ENCODE measurements at regions not wholly inside any gene's neighbourhood (a gene's known extent, or its start where the extent isn't known, plus 50 kb on each side); places are given as distances from the start of the nearest gene placed in this dataset.

DNA sequence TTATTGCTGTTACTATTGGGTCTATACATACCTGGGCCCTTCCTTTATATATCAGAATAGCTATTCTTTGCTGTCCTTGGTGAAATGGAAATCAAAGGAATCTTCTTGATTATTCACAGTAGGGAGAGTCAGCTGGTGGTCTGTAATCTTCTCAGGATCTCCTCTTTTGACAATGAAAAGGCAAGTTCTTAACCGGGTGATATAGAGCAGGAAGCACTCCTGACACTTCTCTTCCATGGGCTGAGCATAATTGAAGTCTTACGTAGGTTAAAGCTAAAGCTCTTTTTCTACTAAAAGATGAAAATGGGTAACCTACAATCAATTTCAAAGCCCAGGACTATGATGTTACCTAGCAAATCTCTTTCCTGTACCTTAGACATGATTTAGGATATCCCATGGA lies 274.9 kb upstream of the LCORL start:
- Histone ChIP-seq H3K4me3 (no peak overlapping the region), H3K36me3 (no peaks in the 10 kb centered on the region), H3K27ac (no peak overlapping the region), H3K4me1 (no peaks in the 10 kb centered on the region), H3K9me3 (no peaks in the 10 kb centered on the region), H3K27me3 (no peaks in the 10 kb centered on the region)
- no peak for DNase-seq
- WGBS, 5 donors, result 47 to 61% (median 54%) methylated on average over 2 of the region's 2 CpGs
- TF ChIP-seq POLR2AphosphoS5 (IDR thresholded peaks at IDR 0.05) (no peak), EP300 (IDR thresholded peaks at IDR 0.05) (no peak)
- intact Hi-C loops (cut with DNase I; ENCODE audit: low total_unique reads), result no loop called here

DNA sequence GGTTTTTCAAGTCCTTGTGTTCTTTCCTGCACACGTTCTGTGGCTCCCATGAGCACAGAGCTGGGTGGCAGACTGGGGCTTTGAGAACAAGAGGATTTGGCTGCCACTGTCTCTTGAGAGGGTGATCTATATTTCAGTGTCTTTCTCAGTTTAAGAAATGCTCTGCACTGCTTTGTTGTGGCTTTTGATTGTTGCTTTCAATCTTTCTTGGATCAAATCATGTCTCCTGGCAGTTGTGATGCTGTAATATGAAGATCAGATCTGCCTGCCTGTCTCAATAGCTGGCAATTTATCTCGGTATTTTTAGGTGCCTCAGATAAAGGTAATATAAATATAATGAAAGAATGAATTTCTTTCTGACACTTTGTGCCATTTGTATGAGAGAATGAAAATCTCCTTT lies 273.3 kb upstream of the LCORL start:
- WGBS, 5 donors, result 33 to 69% (median 47%) methylated on average over 2 of the region's 2 CpGs
- TF ChIP-seq POLR2AphosphoS5 (IDR thresholded peaks at IDR 0.05), result no peak
- no peak for TF ChIP-seq POLR2A (IDR thresholded peaks at IDR 0.05)
- TF ChIP-seq EP300 (IDR thresholded peaks at IDR 0.05), result no peak
- TF ChIP-seq CTCF (IDR thresholded peaks at IDR 0.05), result no peak
- DNase-seq, result no peak
- no peaks in the 10 kb centered on the region for H3K27me3 ChIP-seq
- no peaks in the 10 kb centered on the region for H3K36me3 ChIP-seq
- intact Hi-C loops (cut with DNase I; ENCODE audit: low total_unique reads), result no loop called here
- H3K4me1 ChIP-seq, result no peaks in the 10 kb centered on the region
- no peak overlapping the region for H3K27ac ChIP-seq
- H3K4me3 ChIP-seq, result no peak overlapping the region
- no peaks in the 10 kb centered on the region for H3K9me3 ChIP-seq

GRCh38 chr4:18294021-18294420 lies 272.5 kb upstream of the LCORL start:
- no peak overlapping the region for H3K4me3 ChIP-seq
- H3K9me3 ChIP-seq, result no peaks in the 10 kb centered on the region
- no peak for TF ChIP-seq CTCF (IDR thresholded peaks at IDR 0.05)
- no peak for TF ChIP-seq POLR2A (IDR thresholded peaks at IDR 0.05)
- no peak for TF ChIP-seq EP300 (IDR thresholded peaks at IDR 0.05)
- TF ChIP-seq POLR2AphosphoS5 (IDR thresholded peaks at IDR 0.05), result no peak
- DNase-seq, result no peak
- H3K27ac ChIP-seq, result no peak overlapping the region
- H3K36me3 ChIP-seq, result no peaks in the 10 kb centered on the region
- no peaks in the 10 kb centered on the region for H3K27me3 ChIP-seq
- WGBS, 5 donors, result 81 to 90% (median 88%) methylated on average over 6 of the region's 6 CpGs
- H3K4me1 ChIP-seq, result no peaks in the 10 kb centered on the region
- intact Hi-C loops (cut with DNase I; ENCODE audit: low total_unique reads), result no loop called here

GRCh38 chr4:18292411-18292810 lies 270.9 kb upstream of the LCORL start:
- DNase-seq, result no peak
- 83 to 87% (median 84%) methylated on average over 6 of the region's 6 CpGs for WGBS, 5 donors
- H3K27ac ChIP-seq, result no peak overlapping the region

More at GRCh38 chr4:18292411-18292810, 270.9 kb upstream of the LCORL start:
- Histone ChIP-seq H3K36me3 (no peaks in the 10 kb centered on the region), H3K9me3 (no peaks in the 10 kb centered on the region), H3K4me1 (no peaks in the 10 kb centered on the region), H3K4me3 (no peak overlapping the region), H3K27me3 (no peaks in the 10 kb centered on the region)
- intact Hi-C loops (cut with DNase I; ENCODE audit: low total_unique reads), result no loop called here
- TF ChIP-seq POLR2AphosphoS5 (IDR thresholded peaks at IDR 0.05) (no peak), EP300 (IDR thresholded peaks at IDR 0.05) (no peak), POLR2A (IDR thresholded peaks at IDR 0.05) (no peak), CTCF (IDR thresholded peaks at IDR 0.05) (no peak)
